GM21825 (cell line): ENCODE measurements at regions not wholly inside any gene's neighbourhood (a gene's known extent, or its start where the extent isn't known, plus 50 kb on each side); places are given as distances from the start of the nearest gene placed in this dataset.

Source experiments
- ATAC-seq: cut with Tn5 transposase; IDR thresholded peaks from one replicate; pipeline ENCODE4 v1.9.1; 2021; ENCODE audit warnings: mild to moderate bottlenecking, moderate library complexity; ENCODE audit not compliant: unreplicated experiment

DNA sequence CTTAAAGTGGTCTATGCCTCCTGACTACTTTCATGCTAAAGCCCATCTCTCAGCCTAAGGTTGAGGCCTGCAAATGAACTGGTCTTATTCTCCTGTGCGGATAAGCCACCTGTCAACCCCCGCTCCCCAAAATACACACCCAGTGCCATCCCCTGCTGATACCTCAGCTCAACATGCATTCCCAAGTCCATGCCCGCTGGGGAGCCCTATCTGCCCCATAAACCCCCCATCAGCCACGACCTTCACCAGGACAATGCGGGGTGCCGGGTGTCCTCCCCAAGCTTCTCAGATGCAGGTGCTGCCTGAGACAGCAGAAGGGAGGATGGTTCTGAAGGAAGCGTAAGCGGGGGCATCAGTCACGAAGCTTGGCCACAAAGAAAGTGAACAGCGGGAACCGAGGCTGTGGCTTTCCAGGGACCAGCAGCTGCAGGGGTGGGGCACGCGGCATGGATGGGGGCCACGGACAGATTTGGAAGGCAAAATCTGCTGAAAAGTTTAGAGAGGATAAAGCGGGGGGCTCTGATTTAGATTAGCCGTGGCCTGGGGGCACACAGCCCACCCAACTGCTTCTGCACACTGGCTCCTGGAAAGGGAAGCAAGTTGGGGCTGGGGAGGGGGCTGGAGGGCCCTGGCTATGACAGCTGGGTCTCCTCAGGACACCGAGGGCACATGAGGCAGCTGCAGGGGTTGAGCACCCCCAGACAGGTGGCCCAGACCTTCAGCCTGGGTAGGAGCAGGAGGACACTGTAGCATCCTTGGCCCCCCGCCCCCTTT lies 1391.9 kb downstream of the TBC1D22A start:
- no peak for ATAC-seq

DNA sequence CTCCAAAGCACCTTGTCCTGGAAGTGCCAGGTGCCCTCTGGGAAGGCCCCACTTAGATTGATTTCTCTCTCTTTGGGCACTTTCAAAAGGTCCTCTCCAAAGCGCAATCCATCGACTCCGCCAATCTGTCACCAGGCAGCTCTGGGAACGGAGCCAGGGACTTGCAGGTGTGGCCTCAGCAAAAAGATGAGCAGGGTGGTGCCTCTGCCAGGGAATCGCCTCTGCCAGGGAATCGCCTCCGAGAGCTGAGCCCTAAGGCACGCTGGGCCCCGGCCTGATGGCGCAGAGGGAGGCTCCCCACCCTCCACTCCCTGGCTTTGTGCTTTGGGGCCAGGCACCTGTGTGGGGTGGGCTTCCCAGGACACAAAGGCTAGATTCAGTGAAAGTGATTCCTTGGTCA lies 1391.3 kb downstream of the TBC1D22A start:
- no peak for ATAC-seq

DNA sequence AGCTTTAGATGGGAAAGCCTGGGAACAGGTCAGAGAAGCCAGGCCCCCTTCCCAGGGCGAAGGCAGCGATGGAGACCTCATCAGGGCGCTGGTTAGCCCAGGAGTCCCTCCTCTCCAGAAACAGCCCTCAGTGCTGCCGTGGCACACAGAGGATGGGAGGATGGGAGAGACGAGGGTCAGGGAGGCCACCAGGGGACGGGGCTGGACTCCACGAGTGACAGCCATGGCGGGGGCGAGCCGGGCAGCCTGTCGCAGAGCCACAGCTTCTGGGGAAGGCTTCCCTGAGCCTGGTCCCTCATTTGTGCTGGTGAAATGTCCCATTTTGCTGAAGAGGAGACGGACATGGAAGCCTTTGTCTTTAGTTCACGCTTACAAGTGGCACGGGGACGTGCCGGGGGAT lies 1390.5 kb downstream of the TBC1D22A start:
- ATAC-seq: no peak

DNA sequence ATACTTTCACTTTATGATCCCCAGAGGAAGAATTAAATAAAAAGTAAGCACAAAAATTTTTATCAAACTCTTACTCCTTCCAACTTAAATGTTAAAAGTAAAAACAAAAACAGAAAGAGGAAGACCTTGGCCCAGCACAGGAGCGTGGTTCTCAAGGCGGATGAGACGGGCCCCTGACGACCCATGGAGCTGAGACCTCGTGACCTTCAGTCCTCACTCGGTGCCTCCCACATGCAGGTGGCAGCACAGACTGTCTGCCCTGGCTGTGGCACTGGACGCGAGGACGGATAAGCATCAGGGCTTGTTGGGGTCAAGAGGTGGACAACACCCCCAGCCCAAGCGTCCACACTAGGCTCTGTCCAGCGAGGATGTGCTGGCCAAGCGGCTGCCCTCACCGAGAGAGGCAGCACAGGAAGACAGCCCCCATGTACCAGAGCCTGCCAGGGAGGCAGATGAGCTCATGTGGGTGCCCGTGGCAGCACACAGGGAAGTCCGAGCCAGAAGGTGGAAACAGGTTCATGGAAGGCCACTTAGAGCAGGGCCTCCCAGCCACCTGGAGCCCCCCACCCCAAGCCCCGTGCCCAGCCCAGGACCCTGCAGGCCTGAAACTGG lies 1389.8 kb downstream of the TBC1D22A start:
- no peak for ATAC-seq

DNA sequence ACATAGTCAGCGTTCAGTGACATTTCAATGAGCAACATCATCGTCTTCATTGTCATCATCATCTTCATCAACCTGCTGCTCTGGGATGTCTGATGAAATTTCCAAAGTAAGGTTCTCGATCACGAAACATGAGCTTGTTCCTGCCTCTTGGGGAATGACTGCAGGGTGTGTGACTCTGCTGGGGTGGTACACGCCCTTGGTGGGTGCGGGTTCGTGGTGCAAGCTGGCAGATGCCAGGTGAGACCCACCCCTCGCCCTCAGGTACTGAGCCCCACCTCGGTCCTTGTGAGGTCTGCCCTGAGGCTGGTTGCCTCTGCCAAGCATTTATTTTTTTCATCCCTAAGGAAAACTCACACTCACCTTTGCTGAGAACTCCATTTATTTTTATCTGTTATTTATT lies 1389.2 kb downstream of the TBC1D22A start:
- no peak for ATAC-seq

DNA sequence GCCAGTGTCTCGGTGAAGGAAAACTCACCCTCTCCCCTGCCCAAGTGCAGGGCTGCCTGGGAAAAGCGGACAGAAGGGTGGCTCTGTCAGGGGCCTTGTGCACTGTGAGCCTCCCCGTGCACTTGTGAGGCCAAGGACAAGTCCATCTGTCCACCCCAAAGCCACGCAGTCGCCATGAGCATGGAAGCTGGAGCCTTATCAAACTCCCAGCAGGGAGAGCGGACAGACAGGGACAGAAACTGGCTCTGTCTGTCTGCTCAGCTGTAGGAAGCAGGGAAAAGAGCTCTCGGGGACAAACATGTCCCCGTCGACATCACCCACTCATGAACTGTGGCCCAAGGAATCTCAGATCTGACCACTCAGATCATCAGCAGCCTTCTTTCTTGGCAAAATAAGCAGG lies 1385.4 kb downstream of the TBC1D22A start:
- ATAC-seq: no peak

DNA sequence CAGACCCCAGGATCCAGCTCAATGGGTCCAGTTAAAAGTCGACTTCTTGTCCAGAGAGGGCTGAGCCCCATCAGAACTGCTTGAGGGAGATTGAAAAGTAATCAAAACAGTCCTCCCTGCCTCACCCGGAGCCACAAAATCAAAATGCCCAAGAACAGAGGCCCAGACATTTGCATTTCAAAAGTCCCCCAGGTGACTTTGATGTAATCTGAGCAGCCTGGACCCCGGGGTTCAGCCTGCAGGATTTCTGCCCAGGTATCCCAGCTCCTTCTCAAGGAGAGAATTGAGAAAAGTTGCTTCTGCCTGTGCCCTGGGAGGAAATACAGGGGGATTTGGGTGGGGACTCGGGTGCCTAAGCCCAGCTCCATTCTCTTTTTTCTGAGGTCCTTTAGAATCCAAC lies 1385.0 kb downstream of the TBC1D22A start:
- no peak for ATAC-seq

DNA sequence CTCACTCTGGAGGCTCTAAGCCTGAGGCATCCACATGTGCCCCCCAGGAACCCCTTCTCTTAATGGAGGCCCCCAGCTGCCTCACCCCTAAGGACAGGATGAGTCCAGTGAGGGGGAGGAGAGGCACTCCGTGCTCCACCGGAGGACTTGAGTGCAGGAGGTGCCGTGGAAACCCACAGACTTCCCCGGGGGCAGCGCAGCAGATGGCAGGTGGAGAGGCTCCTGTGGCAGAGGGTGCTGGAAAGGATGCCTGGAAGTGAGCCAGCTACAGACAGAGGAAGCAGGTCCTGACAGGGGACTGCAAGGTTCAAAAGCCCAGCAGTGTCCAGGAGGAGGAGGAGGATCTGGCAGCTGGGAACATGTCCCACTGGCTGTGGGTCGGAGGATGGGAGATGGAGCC lies 1384.0 kb downstream of the TBC1D22A start:
- ATAC-seq: no peak

DNA sequence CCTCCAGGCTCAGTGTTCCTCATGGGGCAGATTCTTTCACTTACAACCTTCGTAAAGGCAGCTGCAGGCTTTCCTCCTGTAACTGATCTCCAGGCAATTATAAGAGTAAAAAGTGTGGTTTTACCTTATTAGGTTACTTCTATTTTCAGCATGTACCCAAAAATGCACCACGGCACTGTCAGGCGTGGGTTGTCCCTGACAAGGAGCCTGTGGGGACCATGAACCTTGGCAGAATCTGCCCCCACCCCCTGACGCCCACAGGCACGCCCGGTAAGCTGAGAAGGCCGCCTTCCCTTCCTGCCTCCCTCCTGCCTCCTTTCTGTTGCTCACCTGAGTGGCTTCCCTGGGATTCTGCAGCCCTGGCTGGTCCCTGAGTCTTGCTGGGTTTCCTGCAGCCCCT lies 1383.3 kb downstream of the TBC1D22A start:
- ATAC-seq: no peak

DNA sequence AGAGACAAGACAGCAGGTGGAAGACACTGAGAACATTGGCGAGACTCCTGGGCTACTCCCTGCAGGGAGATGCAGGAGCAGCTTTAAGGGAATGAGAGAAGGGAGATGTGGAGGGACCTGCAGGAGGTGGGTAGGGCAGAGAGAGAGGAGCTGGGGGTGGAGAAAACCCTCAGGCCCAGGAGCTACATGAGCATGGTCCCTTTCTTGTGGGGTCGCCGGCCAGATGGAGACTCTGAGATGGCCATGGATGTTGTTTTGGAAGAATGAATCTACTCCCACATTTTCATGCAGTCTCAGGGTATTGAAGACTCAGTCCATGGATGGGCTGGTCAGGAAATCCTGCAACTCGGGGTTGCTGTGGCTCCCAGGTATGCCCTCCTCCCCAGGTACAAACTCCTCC lies 1381.9 kb downstream of the TBC1D22A start:
- ATAC-seq: no peak

DNA sequence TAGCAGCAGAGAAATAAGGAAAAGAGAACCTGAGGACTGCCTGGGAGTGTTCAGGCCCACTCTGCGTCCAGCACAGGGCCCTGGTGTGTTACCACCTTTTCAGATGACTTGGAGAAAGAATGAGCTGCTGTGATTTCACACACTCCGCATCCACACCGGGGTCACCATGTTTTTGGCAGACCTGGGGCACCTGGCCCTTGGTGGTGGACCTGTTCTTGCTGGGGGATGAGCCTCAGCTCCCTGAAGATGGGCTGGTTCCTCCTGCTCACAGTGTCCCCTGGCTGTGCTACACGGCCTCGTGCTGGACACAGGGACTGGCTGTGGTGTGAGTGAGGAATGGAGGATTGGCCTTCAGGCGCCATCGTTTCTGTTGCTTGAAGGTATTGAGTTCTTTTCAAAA lies 1381.4 kb downstream of the TBC1D22A start:
- no peak for ATAC-seq

DNA sequence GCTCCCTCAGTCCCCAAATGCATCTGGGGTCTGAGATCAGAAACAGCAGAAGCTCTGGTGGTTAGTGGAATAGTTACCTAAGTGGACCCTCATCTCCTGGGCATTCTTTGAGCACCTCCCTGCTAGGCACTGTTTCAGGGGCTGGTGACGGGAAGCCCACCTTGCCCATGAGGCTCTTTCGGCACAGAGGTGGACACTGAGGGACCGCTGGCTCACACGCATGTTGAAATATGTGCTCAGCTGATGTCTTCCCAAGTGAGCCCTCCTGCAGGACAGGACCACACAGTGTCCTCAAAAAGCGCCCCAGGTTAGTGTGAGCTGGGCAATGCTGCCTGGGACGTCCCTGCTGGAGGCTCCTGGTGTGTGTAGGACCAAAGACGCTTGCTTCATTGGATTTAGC lies 1379.9 kb downstream of the TBC1D22A start:
- ATAC-seq: no peak

DNA sequence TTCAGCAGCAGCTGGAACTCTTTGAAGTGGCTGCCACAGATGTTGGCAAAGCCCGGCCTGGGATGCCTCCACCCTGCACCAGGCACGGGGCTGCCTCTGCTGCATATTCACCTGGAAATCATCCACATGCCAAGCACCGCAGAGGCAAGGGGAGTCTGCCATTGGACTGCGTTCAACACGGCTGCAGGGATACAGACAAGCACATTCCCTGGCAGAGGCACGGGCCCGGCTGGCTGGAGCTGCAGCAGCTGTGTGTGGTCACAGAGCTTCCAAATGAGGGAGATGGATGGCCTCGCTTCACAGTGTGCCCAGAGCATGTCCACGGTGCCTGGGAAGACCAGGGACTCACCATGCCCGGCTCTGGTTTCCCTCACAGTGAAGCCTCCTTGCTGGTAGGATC lies 1378.9 kb downstream of the TBC1D22A start:
- no peak for ATAC-seq

DNA sequence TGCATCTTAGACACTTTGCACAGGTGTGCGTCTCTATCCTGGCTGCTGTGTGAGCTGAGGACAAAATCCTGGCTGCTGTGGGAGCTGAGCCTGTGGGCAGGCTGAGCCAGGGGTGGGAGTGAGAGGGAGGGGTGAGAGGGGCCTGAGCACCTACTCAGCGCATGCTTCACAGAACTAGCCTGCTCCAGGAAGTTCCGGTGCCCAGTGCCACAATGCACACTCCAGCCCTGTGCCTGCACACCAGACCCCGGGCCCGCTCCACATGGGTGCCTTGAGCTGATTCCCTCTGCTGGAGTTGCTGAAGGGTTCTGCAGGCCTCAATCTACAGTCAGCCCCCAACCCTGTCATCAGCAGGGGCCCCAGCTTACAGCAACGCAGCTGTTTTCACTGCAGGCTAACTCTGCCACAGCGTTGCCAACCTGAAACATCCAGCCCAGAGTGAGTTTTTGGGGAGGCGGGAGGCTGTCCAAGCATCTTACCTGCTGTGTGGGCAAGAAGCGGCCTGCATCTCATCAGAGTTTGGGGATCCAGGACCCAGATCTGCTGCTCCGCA lies 1377.9 kb downstream of the TBC1D22A start:
- no peak for ATAC-seq

DNA sequence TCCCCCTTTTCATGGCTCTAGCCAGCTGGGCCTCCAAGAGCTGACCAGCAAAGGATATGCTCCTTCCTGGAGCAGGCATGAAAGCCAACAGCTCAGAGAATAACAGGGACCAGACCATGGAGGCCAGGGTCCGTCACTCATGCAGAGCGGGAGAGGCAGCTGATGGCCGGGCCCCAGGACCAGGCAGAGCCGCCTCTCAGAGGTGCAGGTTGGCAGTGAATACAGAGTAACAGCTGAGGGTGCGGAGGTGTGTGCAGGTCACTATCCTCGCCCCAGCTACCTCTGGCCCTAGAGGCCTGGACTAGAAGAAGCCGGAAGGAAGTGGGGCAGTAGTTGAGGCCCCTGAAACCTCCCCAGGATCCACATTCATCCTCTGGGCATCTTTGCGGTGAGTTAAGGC lies 1377.3 kb downstream of the TBC1D22A start:
- no peak for ATAC-seq

DNA sequence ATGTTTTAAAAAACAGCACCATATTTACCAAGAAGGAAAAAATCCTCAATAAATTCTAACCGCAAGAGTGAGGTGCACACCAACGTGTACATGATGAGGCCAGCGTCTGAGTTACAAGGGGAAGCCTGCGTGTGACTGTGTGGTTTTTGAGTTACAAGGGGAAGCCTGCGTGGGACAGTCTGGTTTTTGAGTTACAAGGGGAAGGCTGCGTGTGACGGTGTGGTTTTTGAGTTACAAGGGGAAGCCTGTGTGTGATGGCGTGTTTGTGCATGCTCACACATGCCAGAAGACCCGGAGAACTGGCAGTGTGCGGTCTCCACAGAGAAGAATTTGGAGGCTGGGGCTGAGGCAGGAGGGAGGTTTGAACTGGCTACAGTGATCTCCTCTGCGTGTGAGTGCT lies 1376.4 kb downstream of the TBC1D22A start:
- ATAC-seq: no peak

DNA sequence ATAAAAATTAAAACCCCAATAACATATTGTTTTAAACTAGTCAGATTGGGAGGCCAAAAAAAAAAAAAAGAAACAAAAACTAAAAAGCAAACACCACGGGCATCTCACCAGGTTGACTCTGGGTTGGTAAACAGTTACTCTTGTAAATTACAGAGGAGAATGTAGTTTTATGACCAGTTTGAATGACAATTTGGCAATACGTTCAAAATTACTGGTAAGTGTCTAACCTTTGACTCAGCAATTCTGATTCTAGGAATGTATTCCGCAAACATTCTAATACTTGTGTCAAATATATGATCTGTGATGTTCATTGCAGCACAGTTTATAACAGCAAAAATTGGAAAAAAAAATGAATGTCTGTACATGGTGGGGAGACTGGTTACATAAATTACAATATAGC lies 1376.0 kb downstream of the TBC1D22A start:
- no peak for ATAC-seq

DNA sequence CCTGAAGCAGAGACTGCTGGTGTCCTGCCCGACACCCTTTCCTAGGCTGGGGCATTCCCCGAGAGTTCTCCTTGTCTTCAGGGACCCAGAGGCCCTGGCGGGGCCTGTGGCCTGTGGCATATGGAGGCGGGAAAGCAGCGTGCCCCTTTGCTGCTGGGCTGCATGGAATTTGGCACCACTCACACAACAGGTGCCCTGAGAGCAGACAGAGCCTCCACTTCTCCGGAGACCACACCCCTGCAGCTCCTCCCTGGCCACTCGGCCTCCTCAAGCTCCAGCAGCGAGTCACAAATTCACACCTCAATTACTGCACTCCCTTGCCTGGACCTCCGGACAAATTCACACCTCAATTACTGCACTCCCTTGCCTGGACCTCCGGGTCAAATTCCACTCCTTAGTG lies 1375.2 kb downstream of the TBC1D22A start:
- ATAC-seq: no peak

DNA sequence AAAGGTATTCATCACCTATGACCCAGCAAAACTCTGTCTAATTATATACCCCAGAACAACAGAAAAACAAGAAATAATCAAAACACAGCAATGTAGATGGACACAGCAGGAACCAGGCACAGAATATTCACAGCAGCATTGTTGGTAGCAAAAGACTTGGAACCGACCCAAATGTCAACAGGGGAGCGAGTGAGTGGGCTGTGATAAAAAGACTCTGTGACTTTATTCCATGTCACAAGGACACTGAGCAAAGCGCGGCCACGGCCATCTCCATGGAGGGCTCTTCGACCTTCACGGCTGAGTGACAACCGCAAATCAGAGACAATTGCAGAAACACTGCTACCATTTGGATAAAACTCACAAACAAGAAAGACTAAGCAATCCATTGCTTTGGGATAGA lies 1373.1 kb downstream of the TBC1D22A start:
- no peak for ATAC-seq

DNA sequence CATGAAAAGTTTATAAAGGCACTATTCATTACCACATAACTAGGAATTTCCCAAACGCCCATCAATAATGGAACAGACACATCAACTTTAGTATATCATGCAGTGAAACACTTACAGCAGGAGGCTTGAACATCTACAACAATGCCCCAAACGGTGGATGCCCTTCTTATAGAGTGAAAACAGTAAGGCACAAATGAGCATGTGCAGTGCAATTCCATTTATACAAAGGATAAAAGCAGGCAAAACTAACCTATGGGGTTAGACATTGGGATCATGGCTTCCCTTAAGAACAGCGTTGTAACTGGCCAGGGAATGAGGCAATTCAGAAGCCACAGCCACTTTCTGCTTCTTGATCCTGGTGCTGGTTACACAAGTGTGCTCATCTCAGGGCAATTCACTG lies 1363.0 kb downstream of the TBC1D22A start:
- no peak for ATAC-seq

DNA sequence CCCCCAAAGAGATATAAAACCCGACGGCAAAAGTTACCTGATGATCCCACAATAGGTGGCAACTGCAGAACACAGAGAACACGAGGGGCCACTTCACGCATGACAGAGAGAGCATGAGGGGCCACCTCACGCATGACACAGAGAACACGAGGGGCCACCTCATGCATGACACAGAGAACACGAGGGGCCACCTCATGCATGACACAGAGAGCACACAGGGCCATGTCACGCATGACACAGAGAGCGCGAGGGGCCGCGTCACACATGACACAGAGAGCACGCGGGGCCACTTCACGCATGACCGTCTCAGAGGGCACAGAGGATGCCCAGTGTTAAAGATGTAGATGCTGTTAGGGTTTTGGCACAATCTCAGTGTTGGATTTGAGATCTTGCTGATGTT lies 1359.5 kb downstream of the TBC1D22A start:
- no peak for ATAC-seq

DNA sequence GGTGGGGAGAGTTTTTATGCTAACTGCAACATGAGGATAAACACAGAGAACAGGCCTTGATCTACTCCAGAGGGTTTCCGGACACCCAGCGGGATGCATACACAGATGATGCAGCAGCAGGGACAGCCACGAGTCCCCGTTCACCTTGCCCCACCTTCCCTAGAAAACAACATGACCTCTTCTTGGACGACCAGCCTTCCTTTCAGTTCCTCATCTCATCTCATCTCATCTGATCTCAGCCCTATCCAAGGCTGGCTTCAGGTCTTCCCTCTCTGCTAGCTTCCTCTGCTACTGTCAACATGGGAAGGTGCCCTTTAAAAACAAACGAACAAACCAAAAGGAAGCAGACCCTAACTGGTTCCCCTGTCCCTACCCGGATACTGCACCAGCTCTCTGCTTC lies 1356.2 kb downstream of the TBC1D22A start:
- ATAC-seq: no peak

DNA sequence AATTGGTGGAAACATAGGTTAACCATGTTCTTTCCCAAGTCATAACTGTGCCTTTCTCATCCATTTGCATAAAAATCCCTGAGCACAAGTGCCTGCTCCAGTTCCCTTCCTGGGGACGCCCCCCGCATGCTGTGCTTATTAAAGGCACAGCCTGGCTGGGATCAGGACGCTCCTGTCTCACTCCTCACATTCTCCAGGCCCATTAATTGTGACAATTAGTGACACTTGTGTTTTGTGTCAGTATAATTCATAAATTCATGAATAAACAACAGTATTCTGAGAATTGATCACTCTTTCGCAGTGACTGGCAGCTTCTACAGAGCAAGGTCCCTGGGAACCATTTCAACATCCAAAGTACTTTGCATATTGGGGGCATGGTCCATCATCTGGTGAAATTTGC lies 1354.4 kb downstream of the TBC1D22A start:
- no peak for ATAC-seq
